GM12892 (cell line): ENCODE measurements at regions not wholly inside any gene's neighbourhood (a gene's known extent, or its start where the extent isn't known, plus 50 kb on each side); places are given as distances from the start of the nearest gene placed in this dataset.

Experiments used
- POLR2A ChIP-seq: IDR thresholded peaks from 2 replicates; pipeline ENCODE4 v1.6.1; 2011; ENCODE audit warnings: low read depth, low read length, control low read depth
- POLR2AphosphoS5 ChIP-seq: IDR thresholded peaks from 2 replicates; pipeline ENCODE4 v1.6.1; 2011; ENCODE audit warnings: low read depth, low read length, control low read depth
- TAF1 ChIP-seq: IDR thresholded peaks from 2 replicates; pipeline ENCODE4 v1.6.1; 2011; ENCODE audit warnings: low read depth, mild to moderate bottlenecking, control low read depth, low read length, borderline replicate concordance

DNA sequence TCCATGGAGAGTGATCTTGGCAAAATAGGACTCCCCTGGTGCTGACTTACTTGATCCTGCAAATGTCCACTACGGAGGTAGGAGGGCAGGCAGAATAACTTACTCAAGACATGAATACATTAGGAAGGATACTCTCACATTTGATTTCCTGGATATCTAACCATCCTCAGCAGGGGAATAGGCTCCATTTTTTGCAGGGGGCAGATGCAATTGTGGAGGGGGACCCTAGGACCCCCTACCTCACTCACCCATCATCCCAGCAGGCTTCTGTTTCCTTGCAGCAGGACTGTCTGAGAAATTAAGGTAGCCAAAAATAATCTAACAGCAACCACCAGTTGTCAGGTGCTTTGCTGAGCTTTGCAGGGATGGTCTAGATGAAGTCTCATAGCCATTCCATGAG is 482.0 kb downstream of the ZNF536 start:
- no peak for TF ChIP-seq POLR2AphosphoS5
- TF ChIP-seq POLR2A, result no peak
- TF ChIP-seq TAF1, result no peak
